Calu3 (cell line): ENCODE measurements at regions not wholly inside any gene's neighbourhood (a gene's known extent, or its start where the extent isn't known, plus 50 kb on each side); places are given as distances from the start of the nearest gene placed in this dataset.

ENCODE experiments used
- BruUV-seq: library from RNA; stranded (reverse); fragments of 400-500 nt; replicated peaks from 2 replicates; lab custom pipeline; 2021; lab: Mats Ljungman, UMichigan
- CTCF ChIA-PET: fragments of 300-600 bp; sonication (Branson Sonifier 250); formaldehyde crosslinking; loops from one replicate; lab custom pipeline; 2022; ENCODE audit warnings: antibody characterized with exemption; lab: Charles Lee
- DNase-seq: peaks from one replicate; pipeline ENCODE4 v3.0.0; 2022
- H3K27ac Mint-ChIP-seq: one replicate; pipeline ENCODE4 v1.8.0; 2022; ENCODE audit warnings: mixed read lengths; ENCODE audit not compliant: unreplicated experiment
- H3K27me3 Mint-ChIP-seq: one replicate; pipeline ENCODE4 v1.8.0; 2022; ENCODE audit warnings: mixed read lengths; ENCODE audit not compliant: unreplicated experiment
- H3K36me3 Mint-ChIP-seq: one replicate; pipeline ENCODE4 v1.8.0; 2022; ENCODE audit warnings: mild to moderate bottlenecking, moderate library complexity, mixed read lengths; ENCODE audit not compliant: insufficient read depth, unreplicated experiment
- H3K4me1 Mint-ChIP-seq: one replicate; pipeline ENCODE4 v1.8.0; 2022; ENCODE audit warnings: mild to moderate bottlenecking, low read depth, mixed read lengths; ENCODE audit not compliant: unreplicated experiment
- H3K4me3 Mint-ChIP-seq: one replicate; pipeline ENCODE4 v1.8.0; 2022; ENCODE audit warnings: mild to moderate bottlenecking, low read depth, moderate library complexity, mixed read lengths; ENCODE audit not compliant: unreplicated experiment
- H3K9me3 Mint-ChIP-seq: one replicate; pipeline ENCODE4 v1.8.0; 2022; ENCODE audit warnings: low read depth, mixed read lengths; ENCODE audit not compliant: unreplicated experiment
- CTCF ChIP-seq: fragments of 200-600 bp; IDR thresholded peaks from one replicate; pipeline ENCODE4 v1.8.0; 2022; ENCODE audit warnings: antibody characterized with exemption; ENCODE audit not compliant: unreplicated experiment
- intact Hi-C: fragments of 100-400 bp; cut with micrococcal nuclease; formaldehyde crosslinking; loops from one replicate; pipeline ENCODE4 v1.10.0; 2022; ENCODE audit not compliant: unreplicated experiment

- peak; percentile 80 for DNase-seq
- H3K4me3 Mint-ChIP-seq = no peak overlapping the region
- peaks cover 22% of the 10 kb centered on the region for H3K27me3 Mint-ChIP-seq
- peaks cover 5% of the 10 kb centered on the region for H3K9me3 Mint-ChIP-seq
- CTCF ChIA-PET = no interaction called here
- TF ChIP-seq CTCF = peak; percentile 77
- H3K4me1 Mint-ChIP-seq = peaks cover 13% of the 10 kb centered on the region
- intact Hi-C loops = loop anchor here (5.0 kb wide), 1 partner anchor 61 kb away; no protein-coding TSS in a partner anchor
- BruUV-seq = no TSS peak
- no peak overlapping the region for H3K27ac Mint-ChIP-seq
- no peaks in the 10 kb centered on the region for H3K36me3 Mint-ChIP-seq
Observed at GRCh38 chr1:34681480-34682451, 73.1 kb upstream of the GJB5 start.

- Mint-ChIP-seq H3K36me3 (no peaks in the 10 kb centered on the region), H3K4me1 (peaks cover 14% of the 10 kb centered on the region), H3K27ac (no peak overlapping the region), H3K9me3 (peaks cover 5% of the 10 kb centered on the region), H3K4me3 (no peak overlapping the region), H3K27me3 (peaks cover 22% of the 10 kb centered on the region)
- no TSS peak for BruUV-seq
- DNase-seq = no peak
- CTCF ChIA-PET = no interaction called here
- intact Hi-C loops = loop anchor here (5.0 kb wide), 1 partner anchor 60 kb away; no protein-coding TSS in a partner anchor
- TF ChIP-seq CTCF = no peak
Observed at GRCh38 chr1:34682452-34683223, 72.2 kb upstream of the GJB5 start.

- Mint-ChIP-seq H3K4me1 (peaks cover 24% of the 10 kb centered on the region), H3K36me3 (no peaks in the 10 kb centered on the region), H3K27ac (no peak overlapping the region), H3K27me3 (peaks cover 12% of the 10 kb centered on the region), H3K9me3 (peaks cover 5% of the 10 kb centered on the region), H3K4me3 (no peak overlapping the region)
- no peak for TF ChIP-seq CTCF
- DNase-seq = no peak
- intact Hi-C loops = loop anchor here (5.0 kb wide), 1 partner anchor 59 kb away; no protein-coding TSS in a partner anchor
- CTCF ChIA-PET = interaction anchor here (1.4 kb wide), 1 partner anchor 79 kb away, joined by 3 read pairs; no protein-coding TSS in a partner anchor
- no TSS peak for BruUV-seq
Observed at GRCh38 chr1:34683616-34684015, 71.2 kb upstream of the GJB5 start.

- Mint-ChIP-seq H3K27me3 (peaks cover 6% of the 10 kb centered on the region), H3K9me3 (peaks cover 2% of the 10 kb centered on the region), H3K27ac (no peak overlapping the region), H3K4me3 (no peak overlapping the region), H3K4me1 (peaks cover 28% of the 10 kb centered on the region), H3K36me3 (no peaks in the 10 kb centered on the region)
- intact Hi-C loops = loop anchor here (5.0 kb wide), 1 partner anchor 58 kb away; no protein-coding TSS in a partner anchor
- no peak for TF ChIP-seq CTCF
- DNase-seq = no peak
- CTCF ChIA-PET = interaction anchor here (0.9 to 1.4 kb wide), 2 partner anchors 40 to 78 kb away, joined by 3 read pairs; no protein-coding TSS in a partner anchor
- BruUV-seq = no TSS peak
Observed at GRCh38 chr1:34684266-34684665, 70.6 kb upstream of the GJB5 start.
